ENCODE measurements at regions not wholly inside any gene's neighbourhood (a gene's known extent, or its start where the extent isn't known, plus 50 kb on each side); places are given as distances from the start of the nearest gene placed in this dataset.

GRCh38 chr12:90888316-90888715 lies 66.7 kb downstream of the CCER1 start:
- no peak for ATAC-seq
- no peak overlapping the region for H3K4me3 ChIP-seq
- H3K9me3 ChIP-seq = no peaks in the 10 kb centered on the region
- H3K27ac ChIP-seq = no peak overlapping the region
- no peaks in the 10 kb centered on the region for H3K27me3 ChIP-seq (ENCODE audit: insufficient read depth in 3 of 3, low read length in 2 of 3)
- no peak for DNase-seq
- intact Hi-C loops (cut with DNase I) = no loop called here
- H3K4me1 ChIP-seq = no peaks in the 10 kb centered on the region
- no peaks in the 10 kb centered on the region for H3K36me3 ChIP-seq (ENCODE audit: insufficient read depth in 1 of 2, low read depth in 1 of 2)
- TF ChIP-seq CTCF (IDR thresholded peaks at IDR 0.05) = no peak
- 41 to 69% (median 67%) methylated on average over 1 of the region's 1 CpG for WGBS, 3 donors

GRCh38 chr12:90883456-90883855 lies 71.5 kb downstream of the CCER1 start:
- ATAC-seq (no peak), DNase-seq (no peak)
- H3K4me1 ChIP-seq = no peaks in the 10 kb centered on the region
- no peak for TF ChIP-seq CTCF (IDR thresholded peaks at IDR 0.05)
- 71 to 97% (median 78%) methylated on average over 4 of the region's 4 CpGs for WGBS, 3 donors
- no peaks in the 10 kb centered on the region for H3K9me3 ChIP-seq
- no peaks in the 10 kb centered on the region for H3K27me3 ChIP-seq (ENCODE audit: insufficient read depth in 3 of 3, low read length in 2 of 3)
- no peak overlapping the region for H3K27ac ChIP-seq
- H3K36me3 ChIP-seq (ENCODE audit: insufficient read depth in 1 of 2, low read depth in 1 of 2) = no peaks in the 10 kb centered on the region
- intact Hi-C loops (cut with DNase I) = no loop called here
- H3K4me3 ChIP-seq = no peak overlapping the region

GRCh38 chr12:90871726-90872096 lies 83.3 kb downstream of the CCER1 start:
- ATAC-seq = no peak
- TF ChIP-seq CTCF (IDR thresholded peaks at IDR 0.05) = no peak
- Histone ChIP-seq H3K27ac (no peak overlapping the region), H3K36me3 (ENCODE audit: insufficient read depth in 1 of 2, low read depth in 1 of 2) (no peaks in the 10 kb centered on the region), H3K9me3 (no peaks in the 10 kb centered on the region), H3K27me3 (ENCODE audit: insufficient read depth in 3 of 3, low read length in 2 of 3) (no peaks in the 10 kb centered on the region), H3K4me3 (no peak overlapping the region), H3K4me1 (no peaks in the 10 kb centered on the region)
- WGBS, 3 donors = 87 to 89% (median 88%) methylated on average over 2 of the region's 2 CpGs
- no peak for DNase-seq
- intact Hi-C loops (cut with DNase I) = no loop called here

- intact Hi-C loops (cut with DNase I) = no loop called here
- ATAC-seq = no peak
- Histone ChIP-seq H3K27me3 (ENCODE audit: insufficient read depth in 3 of 3, low read length in 2 of 3) (no peaks in the 10 kb centered on the region), H3K36me3 (ENCODE audit: insufficient read depth in 1 of 2, low read depth in 1 of 2) (no peaks in the 10 kb centered on the region), H3K4me3 (no peak overlapping the region), H3K27ac (no peak overlapping the region), H3K4me1 (no peaks in the 10 kb centered on the region), H3K9me3 (no peaks in the 10 kb centered on the region)
- WGBS, 3 donors = 75 to 80% (median 77%) methylated on average over 1 of the region's 1 CpG
- no peak for DNase-seq
- no peak for TF ChIP-seq CTCF (IDR thresholded peaks at IDR 0.05)
Observed at GRCh38 chr12:90870971-90871725, 83.8 kb downstream of the CCER1 start.

GRCh38 chr12:90868626-90869025 lies 86.3 kb downstream of the CCER1 start:
- no peak for DNase-seq
- intact Hi-C loops (cut with DNase I) = no loop called here
- no peak overlapping the region for H3K4me3 ChIP-seq
- H3K27me3 ChIP-seq (ENCODE audit: insufficient read depth in 3 of 3, low read length in 2 of 3) = no peaks in the 10 kb centered on the region
- H3K27ac ChIP-seq = no peak overlapping the region
- H3K4me1 ChIP-seq = no peaks in the 10 kb centered on the region
- no peaks in the 10 kb centered on the region for H3K9me3 ChIP-seq
- no peak for TF ChIP-seq CTCF (IDR thresholded peaks at IDR 0.05)
- ATAC-seq = no peak
- no peaks in the 10 kb centered on the region for H3K36me3 ChIP-seq (ENCODE audit: insufficient read depth in 1 of 2, low read depth in 1 of 2)
- WGBS, 3 donors = 79 to 89% (median 84%) methylated on average over 1 of the region's 1 CpG

Data from psoas muscle (tissue), 7 donors.